Stimulated activated CD4-positive, alpha-beta T cell treated with anti-CD3 and anti-CD28 coated beads, Interleukin-2, amount 100 ng/mL, for 24 hours (primary cell): ENCODE measurements at regions not wholly inside any gene's neighbourhood (a gene's known extent, or its start where the extent isn't known, plus 50 kb on each side); places are given as distances from the start of the nearest gene placed in this dataset.

ENCODE experiments used
- DNase-seq, 2 donors: peaks; one replicate each; pipeline ENCODE4 v3.0.0-alpha.2; 2020

DNA sequence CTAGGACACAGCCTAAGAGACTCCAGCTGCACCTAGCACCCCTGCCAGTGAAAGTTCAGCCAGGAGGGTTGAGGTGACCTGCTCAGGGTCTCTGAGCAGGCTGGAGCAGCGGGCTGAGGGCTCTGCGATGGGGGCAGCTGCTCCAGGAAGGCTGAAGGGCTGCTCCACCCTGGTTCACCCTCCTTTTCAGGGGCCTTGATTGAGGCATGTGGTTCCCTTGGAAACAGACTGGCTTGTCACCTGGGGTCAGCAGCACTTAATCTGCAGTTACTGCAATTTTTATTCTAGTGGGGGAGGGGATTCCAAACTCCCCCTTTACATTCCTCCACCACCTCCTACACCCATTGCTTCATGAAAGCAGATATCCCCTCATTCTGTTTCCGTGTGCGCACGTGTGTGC, 85.3 kb upstream of the UNC5B start:
- DNase-seq, result no peak

GRCh38 chr10:71127773-71128172, 84.6 kb upstream of the UNC5B start:
- no peak for DNase-seq

- no peak for DNase-seq
Measured at GRCh38 chr10:71128311-71128980, 83.9 kb upstream of the UNC5B start.

- DNase-seq, result no peak
Measured at GRCh38 chr10:71131096-71131495, 81.3 kb upstream of the UNC5B start.

- DNase-seq, result no peak
Measured at GRCh38 chr10:71131508-71132088, 80.8 kb upstream of the UNC5B start.

- DNase-seq, result no peak
Measured at GRCh38 chr10:71132321-71132810, 80.0 kb upstream of the UNC5B start.

- no peak for DNase-seq
Measured at GRCh38 chr10:71133710-71134686, 78.4 kb upstream of the UNC5B start.

DNA sequence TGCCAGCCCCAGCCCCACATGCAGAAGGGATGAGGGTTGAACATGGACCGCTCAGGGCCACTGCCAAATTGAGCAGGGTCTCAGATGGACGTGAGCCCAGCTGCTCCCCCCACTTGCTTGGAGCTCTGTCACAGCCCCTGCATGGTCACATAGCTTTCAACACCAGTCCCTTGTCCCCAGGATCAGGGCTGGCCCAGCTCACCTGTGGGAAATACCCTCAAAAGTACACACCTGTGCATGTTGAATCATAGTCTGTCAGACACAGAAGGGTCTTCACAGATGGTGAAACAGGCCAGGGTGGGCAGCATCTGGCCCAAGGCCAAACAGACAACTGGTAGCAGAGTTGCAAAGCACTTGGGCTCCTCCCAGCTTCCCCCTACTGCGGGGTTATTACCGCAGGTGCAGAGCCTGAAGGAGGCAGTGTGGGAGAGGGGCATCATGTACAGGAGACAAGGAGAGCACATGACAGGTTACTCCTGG, 77.6 kb upstream of the UNC5B start:
- no peak for DNase-seq

GRCh38 chr10:71135236-71135635, 77.1 kb upstream of the UNC5B start:
- DNase-seq, result no peak

- no peak for DNase-seq
Measured at GRCh38 chr10:71136036-71136721, 76.2 kb upstream of the UNC5B start.

DNA sequence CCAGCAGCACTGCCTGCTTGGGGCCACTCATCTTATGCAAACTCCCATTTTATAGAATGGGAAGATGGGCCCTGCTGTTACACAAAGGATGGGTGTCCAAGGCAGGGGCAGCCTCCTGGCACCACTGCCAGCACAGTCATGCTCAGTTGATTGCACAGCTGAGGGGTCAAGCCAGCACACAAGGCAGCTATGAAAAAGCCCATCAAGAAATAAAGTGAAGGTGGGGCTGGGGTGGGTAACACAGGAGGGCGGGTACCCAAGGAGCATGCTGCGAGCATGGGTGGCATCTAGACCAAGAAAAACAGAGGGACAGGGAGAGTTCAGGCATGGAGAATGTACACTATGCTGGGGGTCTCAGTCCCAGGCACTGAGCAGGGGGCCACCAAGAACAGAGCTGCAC, 74.7 kb upstream of the UNC5B start:
- DNase-seq, result no peak

DNA sequence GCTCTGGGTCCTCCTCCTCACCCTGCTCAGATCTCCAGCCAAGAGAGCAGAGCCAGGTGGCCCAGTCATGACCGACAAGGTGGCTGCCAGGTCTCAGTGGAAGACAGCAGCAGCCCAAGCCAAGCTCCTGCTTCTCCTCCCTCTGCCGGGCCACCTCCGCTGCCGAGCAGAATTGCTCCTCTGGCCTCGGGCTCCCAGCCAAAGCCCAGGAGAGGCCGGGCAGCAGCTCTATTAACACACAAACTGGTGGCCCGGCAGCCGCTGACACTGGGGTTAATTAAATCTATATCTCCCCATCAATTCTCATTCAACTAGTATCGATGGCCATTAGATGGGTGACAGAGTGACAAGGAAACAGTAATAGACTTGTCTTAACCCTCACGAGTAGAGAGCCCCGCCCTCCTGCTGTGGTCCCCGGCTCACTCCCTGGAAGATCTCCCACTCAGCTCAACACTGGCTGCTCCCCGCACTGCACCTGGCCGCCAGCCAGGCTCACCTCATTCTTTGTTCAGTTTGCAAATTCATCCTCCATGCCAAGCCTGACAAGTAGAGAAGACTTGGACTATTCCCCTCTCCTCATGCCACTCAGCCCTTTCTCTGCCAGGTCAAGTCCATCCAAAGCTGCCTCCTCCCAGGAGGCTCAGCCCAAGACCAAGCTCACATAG, 74.1 kb upstream of the UNC5B start:
- no peak for DNase-seq

- no peak for DNase-seq
Measured at GRCh38 chr10:71141528-71141927, 70.8 kb upstream of the UNC5B start.

DNA sequence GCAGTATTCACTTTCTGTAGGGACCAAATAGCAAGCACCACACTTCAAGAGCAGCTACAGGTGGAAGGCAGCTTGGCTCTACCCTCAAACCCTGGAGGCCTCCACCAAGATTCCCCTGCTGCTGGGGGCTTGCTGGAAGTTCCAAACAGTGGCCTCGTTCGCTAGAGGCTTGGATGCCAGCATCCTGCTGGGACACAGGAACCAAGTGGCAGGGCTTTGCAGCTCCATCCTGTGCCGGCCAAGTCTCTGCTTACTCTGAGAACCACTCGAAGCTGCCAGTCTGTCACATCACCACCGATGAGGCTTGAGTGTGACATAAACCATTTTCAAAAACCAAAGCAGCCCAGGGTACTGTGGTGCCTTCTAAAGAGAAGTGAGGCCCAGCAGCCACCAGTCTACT, 69.2 kb upstream of the UNC5B start:
- DNase-seq, result no peak

DNA sequence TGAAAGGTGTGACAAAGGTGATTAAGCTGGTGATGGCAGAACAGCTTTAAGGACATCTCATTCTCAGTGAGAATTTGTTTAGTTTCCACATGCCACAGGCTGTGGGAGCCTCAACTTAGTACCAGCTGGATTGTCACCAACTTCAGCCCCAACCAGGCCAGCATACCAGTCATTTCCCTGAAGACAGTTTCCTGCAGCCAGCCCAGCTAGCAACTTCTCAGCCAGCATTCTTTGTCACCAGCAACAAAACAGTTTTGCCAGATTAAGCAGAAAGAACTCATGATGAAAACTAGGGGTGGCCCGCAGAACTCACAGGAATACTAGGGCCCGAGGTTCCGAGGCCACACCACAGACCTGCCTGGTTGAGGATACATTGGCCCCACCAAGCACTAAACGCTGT, 68.8 kb upstream of the UNC5B start:
- no peak for DNase-seq

DNA sequence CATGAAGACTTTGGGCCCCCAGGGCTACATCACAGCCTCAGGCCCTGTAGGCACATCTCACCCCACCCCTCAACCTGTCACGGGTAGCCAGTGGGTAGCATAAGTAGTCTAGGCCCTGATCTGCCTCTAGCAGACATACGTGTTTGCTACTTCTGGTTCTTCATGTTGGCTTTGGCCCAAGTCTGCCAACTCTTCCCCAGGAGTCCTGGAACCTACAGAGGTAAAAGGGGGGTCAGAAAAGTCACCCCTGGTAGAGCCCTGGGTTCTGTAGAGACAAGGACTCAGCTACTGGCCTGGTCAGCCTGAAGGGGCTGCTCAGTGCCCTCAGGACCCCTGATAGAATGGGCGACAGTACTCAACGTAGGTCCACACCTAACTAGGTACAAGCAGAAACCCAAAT, 67.5 kb upstream of the UNC5B start:
- no peak for DNase-seq

DNA sequence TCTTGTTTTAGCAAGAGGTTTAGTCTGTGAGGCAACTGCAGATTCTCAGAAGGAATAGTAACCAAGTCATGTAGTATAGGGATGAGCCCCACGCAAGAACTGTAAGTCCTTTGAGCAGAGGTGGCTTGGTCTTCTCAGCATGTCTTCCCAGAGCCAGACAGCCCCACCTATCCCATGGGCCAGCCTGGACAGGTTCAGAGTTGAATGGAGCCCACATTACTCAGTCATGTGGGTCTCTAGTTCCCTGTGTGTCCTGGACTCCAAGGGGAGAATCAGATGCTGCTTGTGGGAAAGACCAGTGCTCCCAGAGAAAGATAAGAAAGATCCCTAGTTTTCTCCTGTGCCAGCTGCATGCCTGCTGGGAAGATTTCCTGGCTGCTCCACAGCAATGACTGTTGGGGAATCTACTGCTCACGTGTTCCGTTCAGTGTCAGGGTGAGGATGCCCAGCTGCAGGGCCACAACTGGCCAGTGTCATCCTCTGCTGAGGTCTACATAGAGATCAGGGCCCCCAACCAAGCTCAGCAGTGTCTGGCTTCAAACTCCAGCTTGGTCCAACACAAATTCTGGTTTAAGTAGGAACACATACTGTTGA, 66.9 kb upstream of the UNC5B start:
- DNase-seq, result no peak

DNA sequence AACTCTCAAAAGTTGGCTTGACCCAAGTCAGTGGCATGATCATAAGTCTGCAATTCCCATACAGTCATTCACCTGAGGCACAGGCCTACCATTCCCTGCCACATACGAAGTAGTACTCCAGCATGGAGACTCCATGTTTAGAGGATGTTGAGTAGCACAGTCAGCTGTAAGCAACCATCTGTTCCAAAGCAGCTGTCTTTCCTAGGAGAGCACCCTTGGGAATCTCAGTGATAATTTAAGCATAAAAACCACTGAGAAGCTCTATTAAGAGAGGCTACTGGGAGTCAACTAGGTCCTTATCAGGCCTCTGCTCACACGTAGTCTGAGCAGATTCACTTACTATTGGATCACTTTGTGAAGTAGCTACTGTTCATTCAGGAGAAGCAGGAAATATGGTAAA, 61.6 kb upstream of the UNC5B start:
- DNase-seq, result no peak

DNA sequence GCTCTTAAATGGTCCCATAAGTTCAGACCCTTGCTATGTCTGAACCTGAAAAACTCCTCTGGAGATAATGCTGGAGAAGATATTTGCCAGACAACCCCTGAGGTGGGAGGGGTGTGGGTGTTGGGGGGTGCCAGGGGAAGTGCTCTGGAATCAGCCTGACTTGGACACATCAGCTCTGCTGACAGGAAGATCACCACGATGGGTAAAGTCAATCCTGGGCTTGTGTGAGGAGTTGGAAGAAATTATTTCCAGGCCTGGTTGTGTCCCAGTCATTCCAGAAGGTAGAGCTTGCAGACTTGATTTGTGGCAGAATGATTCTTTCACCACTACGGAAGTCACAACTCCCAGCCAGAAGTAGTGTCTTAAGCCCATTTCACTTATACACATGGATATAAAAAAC, 60.3 kb upstream of the UNC5B start:
- DNase-seq, result no peak

- no peak for DNase-seq
Measured at GRCh38 chr10:71156436-71156835, 55.9 kb upstream of the UNC5B start.

DNA sequence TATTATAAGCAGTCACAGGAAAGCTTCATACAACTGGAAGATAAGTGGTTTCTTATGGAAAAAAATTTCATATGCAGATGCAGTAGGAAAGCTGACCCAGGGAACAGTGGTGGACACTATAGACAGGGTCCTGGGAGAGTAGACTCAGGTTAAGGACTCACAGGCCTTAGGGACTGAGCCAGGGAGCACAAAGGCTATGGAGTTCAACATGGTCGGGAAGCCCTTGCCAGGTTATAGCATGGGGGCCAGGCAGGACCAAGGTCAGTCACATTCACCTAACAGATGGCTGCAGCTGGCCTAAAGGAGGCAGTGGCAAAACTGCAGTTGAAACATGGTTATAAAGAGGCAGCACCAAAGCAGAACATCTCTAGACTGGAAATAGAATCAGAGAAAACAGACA, 54.9 kb upstream of the UNC5B start:
- no peak for DNase-seq

- DNase-seq, result no peak
Measured at GRCh38 chr10:71158251-71158650, 54.1 kb upstream of the UNC5B start.
